GM23248 (cell line): ENCODE measurements at regions not wholly inside any gene's neighbourhood (a gene's known extent, or its start where the extent isn't known, plus 50 kb on each side); places are given as distances from the start of the nearest gene placed in this dataset.

Experiments
- DNase-seq: peaks from one replicate; pipeline ENCODE4 v3.0.0-alpha.2; 2015
- H2AFZ ChIP-seq: fragments of 200-600 bp; sonication (generic); 2 replicates; pipeline ENCODE4 v1.6.1; 2016; ENCODE audit warnings: antibody characterized with exemption
- H3F3A ChIP-seq: fragments of 200-600 bp; sonication (generic); 2 replicates; pipeline ENCODE4 v1.6.1; 2016; ENCODE audit warnings: mild to moderate bottlenecking, antibody characterized with exemption, mixed run types; ENCODE audit not compliant: insufficient read depth
- H3K27ac ChIP-seq: fragments of 200-600 bp; sonication (generic); 2 replicates; pipeline ENCODE4 v1.5.1; 2016; ENCODE audit warnings: mild to moderate bottlenecking
- H3K27me3 ChIP-seq: fragments of 200-600 bp; sonication (generic); replicated peaks from 2 replicates; pipeline ENCODE4 v1.6.1; 2016; ENCODE audit warnings: mild to moderate bottlenecking; ENCODE audit not compliant: insufficient read depth
- H3K36me3 ChIP-seq: fragments of 200-600 bp; sonication (generic); 2 replicates; pipeline ENCODE4 v1.6.1; 2016; ENCODE audit warnings: low read depth, mild to moderate bottlenecking
- H3K4me1 ChIP-seq: fragments of 200-600 bp; sonication (generic); 2 replicates; pipeline ENCODE4 v1.6.1; 2016; ENCODE audit warnings: mild to moderate bottlenecking; ENCODE audit not compliant: insufficient read depth
- H3K4me2 ChIP-seq: fragments of 200-600 bp; sonication (generic); one replicate; pipeline ENCODE4 v1.6.1; 2016; ENCODE audit warnings: mild to moderate bottlenecking; ENCODE audit not compliant: unreplicated experiment
- H3K4me3 ChIP-seq: fragments of 200-600 bp; sonication (generic); 2 replicates; pipeline ENCODE4 v1.5.1; 2016; ENCODE audit warnings: mild to moderate bottlenecking
- H3K79me2 ChIP-seq: fragments of 200-600 bp; sonication (generic); 2 replicates; pipeline ENCODE4 v1.6.1; 2016; ENCODE audit warnings: mild to moderate bottlenecking; ENCODE audit not compliant: insufficient read depth
- H3K9ac ChIP-seq: fragments of 200-600 bp; sonication (generic); 2 replicates; pipeline ENCODE4 v1.6.1; 2016; ENCODE audit warnings: mild to moderate bottlenecking
- H3K9me2 ChIP-seq: fragments of 200-600 bp; sonication (generic); 2 replicates; pipeline ENCODE4 v1.6.1; 2016; ENCODE audit warnings: mixed run types, mild to moderate bottlenecking, moderate library complexity; ENCODE audit not compliant: insufficient read depth
- H3K9me3 ChIP-seq: fragments of 200-600 bp; sonication (generic); one replicate; pipeline ENCODE4 v1.6.1; 2017; ENCODE audit warnings: low read depth
- H4K20me1 ChIP-seq: fragments of 200-600 bp; sonication (generic); 2 replicates; pipeline ENCODE4 v1.6.0; 2016; ENCODE audit not compliant: insufficient read depth
- EZH2 ChIP-seq: fragments of 200-600 bp; sonication (generic); IDR thresholded peaks from 2 replicates; pipeline ENCODE4 v1.6.1; 2018; ENCODE audit warnings: antibody characterized with exemption, mild to moderate bottlenecking; ENCODE audit not compliant: insufficient read depth, poor library complexity, severe bottlenecking
- EZH2phosphoT487 ChIP-seq: fragments of 200-600 bp; sonication (generic); IDR thresholded peaks from 2 replicates; pipeline ENCODE4 v1.6.1; 2018; ENCODE audit warnings: antibody characterized with exemption, moderate library complexity, mild to moderate bottlenecking, low read depth; ENCODE audit not compliant: insufficient read depth
- WGBS, 2 experiments: methylation state at CpG; one replicate each; pipeline ENCODE4 v1.1.6; 2015 to 2017; ENCODE audit warnings: low lambda C conversion rate in 2 of 2, low coverage in 1 of 2; ENCODE audit errors: missing lambda C conversion rate in 2 of 2; 5-methylcytosine and 5-hydroxymethylcytosine counted together
- in situ Hi-C: fragments of 300-500 bp; cut with MboI; formaldehyde crosslinking; loops from 2 replicates; pipeline ENCODE4 v1.15.0; 2020

- no peak overlapping the region for H3K9ac ChIP-seq
- no peaks in the 10 kb centered on the region for H3K9me2 ChIP-seq
- H3K27ac ChIP-seq, result no peak overlapping the region
- no peak overlapping the region for H3K4me3 ChIP-seq
- no peaks in the 10 kb centered on the region for H3K36me3 ChIP-seq
- 15 to 19% methylated on average over 4 of the region's 4 CpGs for WGBS, 2 experiments
- H3K4me2 ChIP-seq, result no peak overlapping the region
- TF ChIP-seq EZH2phosphoT487 (no peak), EZH2 (no peak)
- H3K79me2 ChIP-seq, result no peaks in the 10 kb centered on the region
- no peaks in the 10 kb centered on the region for H3K4me1 ChIP-seq
- no peaks in the 10 kb centered on the region for H4K20me1 ChIP-seq
- no peaks in the 10 kb centered on the region for H3F3A ChIP-seq
- in situ Hi-C loops, result no loop called here
- H3K27me3 ChIP-seq, result no peaks in the 10 kb centered on the region
- no peaks in the 10 kb centered on the region for H3K9me3 ChIP-seq
- no peak for DNase-seq
- H2AFZ ChIP-seq, result no peak overlapping the region
These were observed 1503.1 kb downstream of the PCDH9 start for GRCh38 chr13:65727070-65727469.

GRCh38 chr13:65725006-65725405 is 1505.1 kb downstream of the PCDH9 start:
- no peak for TF ChIP-seq EZH2phosphoT487
- TF ChIP-seq EZH2, result no peak
- no peak for DNase-seq
- Histone ChIP-seq H3F3A (no peaks in the 10 kb centered on the region), H3K27me3 (no peaks in the 10 kb centered on the region), H3K4me2 (no peak overlapping the region), H3K9ac (no peak overlapping the region), H3K36me3 (no peaks in the 10 kb centered on the region), H4K20me1 (no peaks in the 10 kb centered on the region), H3K27ac (no peak overlapping the region), H3K4me1 (no peaks in the 10 kb centered on the region), H3K9me3 (no peaks in the 10 kb centered on the region), H3K79me2 (no peaks in the 10 kb centered on the region), H3K4me3 (no peak overlapping the region), H3K9me2 (no peaks in the 10 kb centered on the region), H2AFZ (no peak overlapping the region)
- WGBS, 2 experiments, result 37 to 38% methylated on average over 3 of the region's 3 CpGs
- in situ Hi-C loops, result no loop called here

GRCh38 chr13:65724226-65724625 is 1505.9 kb downstream of the PCDH9 start:
- H2AFZ ChIP-seq, result no peak overlapping the region
- H3F3A ChIP-seq, result no peaks in the 10 kb centered on the region
- 4 to 12% methylated on average over 4 of the region's 4 CpGs for WGBS, 2 experiments
- DNase-seq, result no peak
- no peak overlapping the region for H3K9ac ChIP-seq
- no peaks in the 10 kb centered on the region for H3K36me3 ChIP-seq
- H3K9me3 ChIP-seq, result no peaks in the 10 kb centered on the region
- H3K4me2 ChIP-seq, result no peak overlapping the region
- H3K4me3 ChIP-seq, result no peak overlapping the region
- H3K27me3 ChIP-seq, result no peaks in the 10 kb centered on the region
- no peaks in the 10 kb centered on the region for H3K9me2 ChIP-seq
- H4K20me1 ChIP-seq, result no peaks in the 10 kb centered on the region
- in situ Hi-C loops, result no loop called here
- no peak overlapping the region for H3K27ac ChIP-seq
- no peaks in the 10 kb centered on the region for H3K79me2 ChIP-seq
- H3K4me1 ChIP-seq, result no peaks in the 10 kb centered on the region
- no peak for TF ChIP-seq EZH2
- no peak for TF ChIP-seq EZH2phosphoT487

- in situ Hi-C loops, result no loop called here
- no peaks in the 10 kb centered on the region for H3F3A ChIP-seq
These were observed 1507.6 kb downstream of the PCDH9 start for GRCh38 chr13:65722506-65722905.

GRCh38 chr13:65719831-65720230 is 1510.3 kb downstream of the PCDH9 start:
- Histone ChIP-seq H3K9ac (no peak overlapping the region), H2AFZ (no peak overlapping the region), H3K9me2 (no peaks in the 10 kb centered on the region), H3K79me2 (no peaks in the 10 kb centered on the region), H3K4me1 (no peaks in the 10 kb centered on the region), H3K36me3 (no peaks in the 10 kb centered on the region), H3K27ac (no peak overlapping the region), H3K4me2 (no peak overlapping the region), H3K9me3 (no peaks in the 10 kb centered on the region), H3K4me3 (no peak overlapping the region), H3K27me3 (no peaks in the 10 kb centered on the region), H3F3A (no peaks in the 10 kb centered on the region), H4K20me1 (no peaks in the 10 kb centered on the region)
- in situ Hi-C loops, result no loop called here
- 12 to 24% methylated on average over 2 of the region's 2 CpGs for WGBS, 2 experiments
- DNase-seq, result no peak
- TF ChIP-seq EZH2phosphoT487 (no peak), EZH2 (no peak)

More at GRCh38 chr13:65722506-65722905, 1507.6 kb downstream of the PCDH9 start:
- H3K4me2 ChIP-seq, result no peak overlapping the region
- no peaks in the 10 kb centered on the region for H3K4me1 ChIP-seq
- no peak overlapping the region for H3K27ac ChIP-seq
- no peaks in the 10 kb centered on the region for H3K9me3 ChIP-seq
- 10 to 15% methylated on average over 6 of the region's 6 CpGs for WGBS, 2 experiments
- no peaks in the 10 kb centered on the region for H3K27me3 ChIP-seq
- H3K9me2 ChIP-seq, result no peaks in the 10 kb centered on the region
- H3K4me3 ChIP-seq, result no peak overlapping the region
- TF ChIP-seq EZH2 (no peak), EZH2phosphoT487 (no peak)
- H2AFZ ChIP-seq, result no peak overlapping the region
- H4K20me1 ChIP-seq, result no peaks in the 10 kb centered on the region
- no peaks in the 10 kb centered on the region for H3K79me2 ChIP-seq
- H3K9ac ChIP-seq, result no peak overlapping the region
- no peak for DNase-seq
- no peaks in the 10 kb centered on the region for H3K36me3 ChIP-seq
